ENCODE measurements at regions not wholly inside any gene's neighbourhood (a gene's known extent, or its start where the extent isn't known, plus 50 kb on each side); places are given as distances from the start of the nearest gene placed in this dataset.

DNA sequence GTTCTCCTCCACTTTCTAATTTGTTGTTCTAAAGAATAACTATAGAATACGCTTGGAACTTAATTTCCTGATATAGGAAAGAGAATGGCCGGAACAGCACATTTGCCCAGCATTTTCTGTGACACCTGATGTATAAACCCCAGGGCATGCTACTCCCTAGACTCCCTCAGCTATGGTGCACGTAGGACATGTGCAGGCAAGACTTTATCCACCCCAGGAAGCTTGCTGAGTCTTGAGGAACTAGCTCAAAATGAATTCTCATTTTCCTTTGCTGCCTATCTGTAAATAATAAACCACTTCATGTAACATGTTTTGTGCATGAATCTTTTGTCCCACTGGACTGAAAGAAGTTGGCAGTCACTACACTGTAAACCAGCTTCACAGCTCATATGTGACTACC is 535.8 kb upstream of the SLITRK1 start:
- TF ChIP-seq, protein P1, sequence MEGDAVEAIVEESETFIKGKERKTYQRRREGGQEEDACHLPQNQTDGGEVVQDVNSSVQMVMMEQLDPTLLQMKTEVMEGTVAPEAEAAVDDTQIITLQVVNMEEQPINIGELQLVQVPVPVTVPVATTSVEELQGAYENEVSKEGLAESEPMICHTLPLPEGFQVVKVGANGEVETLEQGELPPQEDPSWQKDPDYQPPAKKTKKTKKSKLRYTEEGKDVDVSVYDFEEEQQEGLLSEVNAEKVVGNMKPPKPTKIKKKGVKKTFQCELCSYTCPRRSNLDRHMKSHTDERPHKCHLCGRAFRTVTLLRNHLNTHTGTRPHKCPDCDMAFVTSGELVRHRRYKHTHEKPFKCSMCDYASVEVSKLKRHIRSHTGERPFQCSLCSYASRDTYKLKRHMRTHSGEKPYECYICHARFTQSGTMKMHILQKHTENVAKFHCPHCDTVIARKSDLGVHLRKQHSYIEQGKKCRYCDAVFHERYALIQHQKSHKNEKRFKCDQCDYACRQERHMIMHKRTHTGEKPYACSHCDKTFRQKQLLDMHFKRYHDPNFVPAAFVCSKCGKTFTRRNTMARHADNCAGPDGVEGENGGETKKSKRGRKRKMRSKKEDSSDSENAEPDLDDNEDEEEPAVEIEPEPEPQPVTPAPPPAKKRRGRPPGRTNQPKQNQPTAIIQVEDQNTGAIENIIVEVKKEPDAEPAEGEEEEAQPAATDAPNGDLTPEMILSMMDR (IDR thresholded peaks at IDR 0.05; ENCODE audit: poor library complexity), result no peak
- TF ChIP-seq EZH2phosphoT487 (IDR thresholded peaks at IDR 0.05; ENCODE audit: low read depth, severe bottlenecking, unreplicated experiment) (no peak), EZH2 (IDR thresholded peaks at IDR 0.05; ENCODE audit: borderline replicate concordance) (no peak)
